GM18508 (cell line): ENCODE measurements at regions not wholly inside any gene's neighbourhood (a gene's known extent, or its start where the extent isn't known, plus 50 kb on each side); places are given as distances from the start of the nearest gene placed in this dataset.

Experiments
- ATAC-seq: cut with Tn5 transposase; IDR thresholded peaks from one replicate; pipeline ENCODE4 v1.9.1; 2021; ENCODE audit warnings: moderate number of reproducible peaks; ENCODE audit not compliant: insufficient read depth, unreplicated experiment

DNA sequence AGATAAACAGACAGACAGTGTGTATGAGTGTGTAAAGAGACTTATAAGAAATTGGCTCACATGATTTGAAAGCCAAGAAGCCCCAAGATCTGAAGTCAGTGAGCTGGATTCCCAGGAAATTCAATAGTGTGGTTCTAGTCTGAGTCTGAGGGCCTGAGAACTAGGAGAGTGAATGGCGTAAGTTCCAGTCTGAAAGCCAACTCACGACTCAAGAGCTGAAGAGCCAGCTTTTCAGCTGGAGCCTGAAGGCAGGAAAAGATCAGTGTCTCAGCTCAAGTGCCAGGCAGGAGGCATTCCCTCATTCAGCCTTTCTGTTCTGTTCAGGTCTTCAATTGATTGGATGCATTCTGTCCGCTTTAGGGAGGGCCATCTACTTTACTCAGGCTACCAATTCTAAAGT is 257.2 kb downstream of the PLPP3 start:
- ATAC-seq = no peak

DNA sequence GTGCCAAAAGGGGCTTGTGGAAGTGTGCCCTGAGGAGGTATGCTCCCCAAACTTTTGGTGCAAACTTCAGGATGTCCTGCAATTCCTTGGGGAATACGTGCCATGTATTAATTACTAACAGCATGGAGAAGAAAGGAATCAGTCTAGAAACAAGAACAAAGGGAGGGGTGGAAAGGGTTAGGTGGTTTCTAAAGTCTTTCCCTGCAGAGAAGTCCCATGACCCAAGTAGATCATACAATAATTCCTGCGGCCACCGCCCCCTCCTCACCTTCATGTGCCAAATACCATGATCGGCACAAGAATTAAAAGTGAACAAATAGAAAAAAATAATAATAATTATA is 258.2 kb downstream of the PLPP3 start:
- no peak for ATAC-seq

DNA sequence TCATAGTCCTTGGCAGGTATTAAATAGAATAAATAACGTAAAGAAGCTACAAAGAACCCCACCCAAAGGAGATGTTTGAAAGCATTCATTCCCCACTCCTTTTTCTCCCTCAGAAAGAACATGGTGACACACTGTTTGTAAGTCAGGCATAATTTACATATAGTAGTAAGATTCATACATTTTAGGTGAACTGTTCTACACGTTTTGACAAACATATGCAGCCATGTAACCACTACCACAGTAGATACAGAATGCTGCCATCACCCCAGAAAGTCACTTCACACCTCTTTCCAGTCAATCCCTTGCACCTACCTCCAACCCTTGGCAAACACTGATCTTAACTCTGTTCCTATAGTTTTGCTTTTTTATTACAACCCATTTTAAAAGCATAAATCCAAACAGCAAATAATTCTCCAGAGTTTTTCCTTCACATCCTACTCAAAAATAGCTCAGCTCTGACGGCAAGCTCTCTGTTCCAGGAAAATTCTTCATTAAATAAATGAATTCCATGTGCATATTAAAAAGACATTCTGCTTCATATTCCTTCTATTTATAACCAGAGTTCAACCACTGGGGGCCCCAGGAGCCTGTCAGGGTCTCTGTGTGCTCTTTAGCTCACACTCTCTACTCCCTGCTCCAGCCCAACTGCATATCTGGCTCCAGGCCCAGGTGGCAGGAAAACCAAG is 258.8 kb downstream of the PLPP3 start:
- ATAC-seq = no peak

DNA sequence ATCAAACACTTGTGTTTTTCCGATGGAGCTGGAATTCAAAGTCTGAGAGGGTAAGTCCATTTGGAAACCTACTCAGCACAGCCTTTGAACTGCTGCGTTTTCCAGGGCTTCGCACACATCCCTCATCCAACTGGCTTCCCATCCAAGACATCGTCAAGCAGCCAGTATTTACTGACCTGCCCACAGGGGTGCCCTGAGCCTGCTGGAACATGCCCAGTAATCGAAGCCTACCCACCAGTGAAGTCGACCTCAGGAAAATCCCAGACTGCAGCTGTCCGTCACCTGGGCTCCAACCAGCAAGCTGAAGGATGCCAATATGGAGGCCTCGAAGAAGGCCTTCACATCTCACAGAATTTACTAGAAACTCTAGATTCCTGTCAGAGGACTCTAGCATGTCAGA is 261.6 kb downstream of the PLPP3 start:
- ATAC-seq = no peak

DNA sequence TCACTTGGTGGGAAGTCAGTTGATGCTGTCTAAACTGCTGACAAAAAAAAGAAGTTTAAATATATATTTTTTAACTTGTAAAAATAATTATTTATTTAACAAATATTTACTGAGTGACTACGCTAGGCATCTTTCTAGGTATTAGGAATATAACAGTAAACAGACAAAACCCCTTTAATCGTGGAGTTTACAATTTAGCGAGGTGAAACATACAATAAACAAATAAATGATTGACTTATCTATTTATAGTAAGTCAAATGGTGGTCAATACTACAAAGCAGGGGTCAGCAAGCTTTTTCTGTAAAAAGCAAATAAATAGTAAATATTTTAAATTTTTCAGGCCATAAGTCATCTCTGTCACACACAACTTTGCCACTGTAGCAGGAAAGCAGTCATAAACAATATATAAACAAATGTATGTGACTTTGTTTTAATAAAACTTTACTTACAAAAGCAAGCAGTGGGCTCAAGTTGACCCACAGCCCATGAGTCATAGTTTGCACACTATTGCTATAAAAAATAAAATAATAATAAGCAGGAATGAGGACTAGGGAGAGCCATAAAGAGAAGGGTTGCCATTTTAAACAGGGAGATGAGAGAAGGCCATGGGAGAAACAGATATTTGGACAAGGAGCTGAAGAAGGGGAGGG is 263.9 kb downstream of the PLPP3 start:
- no peak for ATAC-seq

DNA sequence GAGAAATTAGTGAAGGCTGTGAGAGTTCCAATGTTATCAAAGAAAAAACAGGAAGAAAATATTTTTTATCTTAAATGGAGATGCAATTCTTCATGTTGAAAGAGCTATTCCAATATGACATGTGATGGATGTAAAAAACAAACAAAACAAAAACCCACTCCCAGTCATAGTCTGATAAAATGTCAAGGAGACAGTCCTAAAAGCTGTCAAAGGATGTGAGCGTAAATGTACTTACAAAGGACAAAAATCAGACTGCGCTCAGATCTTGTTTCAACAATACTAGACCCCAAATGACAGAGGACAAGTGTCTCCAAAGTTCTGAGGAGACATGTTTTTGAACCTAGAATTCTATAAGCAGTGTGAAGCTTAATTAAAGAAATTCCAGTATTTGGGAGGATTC is 265.8 kb downstream of the PLPP3 start:
- no peak for ATAC-seq

DNA sequence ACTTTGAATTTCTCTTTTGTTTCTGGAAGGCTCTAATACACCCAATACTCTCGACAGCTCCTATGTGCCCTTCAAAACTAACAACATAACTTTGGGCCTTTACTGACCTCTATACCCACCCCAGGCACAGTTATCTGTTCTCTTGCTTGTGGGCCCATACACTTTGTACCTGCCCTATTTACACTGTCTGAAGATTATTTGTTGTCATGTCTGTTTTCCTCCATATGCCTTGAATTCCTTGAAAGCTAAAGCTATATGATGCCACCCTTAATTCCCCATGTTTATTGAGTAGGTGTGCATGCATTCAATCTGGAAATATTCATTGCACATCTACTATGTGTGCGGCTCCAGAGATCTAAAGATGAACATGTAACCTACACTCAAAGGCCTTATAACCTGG is 267.6 kb downstream of the PLPP3 start:
- no peak for ATAC-seq

DNA sequence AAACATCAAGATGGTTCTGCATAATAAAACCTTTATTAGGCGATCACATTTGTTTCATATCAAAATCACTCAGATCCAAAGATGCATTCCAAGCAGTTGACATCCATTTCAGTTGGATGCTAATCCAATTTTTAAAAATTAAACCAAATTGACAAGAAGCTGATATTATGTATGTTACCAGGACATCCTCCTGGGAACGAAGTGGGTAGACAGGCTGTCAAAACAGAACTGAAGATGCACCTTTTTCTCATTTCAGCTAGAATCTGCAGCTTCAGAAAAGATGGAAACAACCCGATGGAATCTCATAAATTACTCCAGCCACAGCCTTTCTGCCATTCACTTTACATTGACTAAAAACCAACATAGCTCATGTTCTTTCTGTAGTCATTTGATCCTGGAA is 268.4 kb downstream of the PLPP3 start:
- no peak for ATAC-seq

DNA sequence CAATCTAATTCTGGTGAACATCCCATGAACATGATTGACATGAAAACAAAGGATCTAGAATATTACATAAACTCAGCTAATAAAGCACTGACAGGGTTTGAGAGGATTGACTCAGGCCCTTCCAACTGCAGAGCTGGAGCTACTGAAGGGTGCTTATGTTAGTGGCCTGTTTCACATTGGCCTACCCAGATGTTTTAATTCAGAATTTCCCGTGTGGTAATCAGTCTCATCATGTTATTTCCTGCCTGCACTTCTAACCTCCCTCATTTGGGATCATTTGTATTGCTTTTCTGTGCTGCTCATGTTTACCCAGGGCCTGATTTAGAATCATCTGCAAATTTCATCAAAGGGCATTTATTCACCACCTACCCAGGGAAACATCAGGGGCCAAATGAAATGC is 270.3 kb downstream of the PLPP3 start:
- ATAC-seq = no peak

DNA sequence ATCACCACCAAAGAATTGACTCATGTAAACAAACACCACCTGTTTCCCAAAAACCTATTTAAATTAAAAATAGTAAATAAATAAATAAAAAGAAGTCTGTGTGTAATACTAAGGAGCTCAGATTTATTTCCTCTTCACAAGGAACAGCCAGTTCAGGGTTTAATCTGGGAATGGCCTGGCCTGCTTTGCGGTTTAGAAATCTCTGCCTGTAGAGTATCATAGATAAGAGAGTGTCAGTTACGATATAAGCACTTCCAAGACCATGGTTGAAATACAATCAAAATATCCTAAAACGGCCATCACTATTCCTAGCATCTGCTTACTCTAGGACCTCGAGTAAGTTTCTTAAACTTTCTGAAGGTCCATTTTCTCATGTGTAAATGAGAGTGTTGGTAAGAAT is 274.4 kb downstream of the PLPP3 start:
- ATAC-seq = no peak

DNA sequence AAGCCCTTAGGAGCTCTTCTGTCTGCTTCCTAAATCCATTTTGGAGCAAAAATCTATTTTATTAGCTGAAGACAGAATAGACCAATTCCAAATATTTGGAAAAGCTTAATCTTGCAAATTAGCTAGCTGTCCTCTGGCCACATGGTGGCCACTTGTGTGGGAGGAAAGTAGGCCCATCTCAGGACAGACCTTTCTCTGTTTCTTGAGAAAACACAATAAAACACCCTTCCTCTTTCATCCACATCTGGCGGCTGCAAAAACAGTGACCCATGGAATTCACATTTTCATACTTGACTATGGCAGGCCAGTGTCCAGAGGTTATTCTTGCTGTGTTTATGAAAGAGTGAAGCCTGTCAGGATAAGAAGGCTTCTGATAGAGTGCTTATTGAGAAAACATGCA is 275.6 kb downstream of the PLPP3 start:
- no peak for ATAC-seq

DNA sequence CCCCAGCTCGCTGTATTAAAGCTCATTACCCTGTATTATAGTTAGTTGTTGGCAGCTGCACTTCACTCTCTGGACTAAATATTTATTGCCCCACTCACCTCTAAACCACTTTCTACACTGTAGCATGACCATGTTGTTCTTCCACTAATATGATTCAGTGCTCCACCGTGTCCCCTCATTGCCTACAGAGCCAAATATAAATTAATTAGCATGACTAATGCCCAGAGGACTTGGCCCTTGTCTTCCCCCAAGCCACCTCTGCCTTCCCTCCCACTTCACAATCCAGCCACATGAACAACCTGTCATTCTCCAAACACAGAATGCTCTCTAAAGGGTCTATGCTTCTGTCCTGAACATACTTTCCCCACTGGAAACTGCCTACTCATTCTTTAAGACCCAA is 276.5 kb downstream of the PLPP3 start:
- no peak for ATAC-seq

DNA sequence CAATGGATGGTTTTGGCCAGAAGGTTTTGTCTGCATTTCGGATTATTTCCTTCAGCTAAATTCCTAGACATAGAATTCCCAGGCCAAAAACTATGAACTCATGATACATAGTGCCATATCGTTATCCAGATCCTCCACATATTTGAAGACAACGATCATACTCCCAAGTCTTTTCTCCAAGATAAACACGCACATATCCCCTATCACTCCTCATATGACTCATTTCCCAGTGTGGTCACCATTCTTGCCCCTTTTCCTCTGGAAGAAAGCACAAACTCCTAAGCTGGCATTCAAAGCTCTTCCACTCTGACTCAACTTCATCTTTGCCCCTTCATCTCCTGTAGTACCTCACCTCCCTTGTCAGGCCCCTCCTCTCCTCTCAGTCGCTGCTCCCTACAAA is 277.6 kb downstream of the PLPP3 start:
- no peak for ATAC-seq

DNA sequence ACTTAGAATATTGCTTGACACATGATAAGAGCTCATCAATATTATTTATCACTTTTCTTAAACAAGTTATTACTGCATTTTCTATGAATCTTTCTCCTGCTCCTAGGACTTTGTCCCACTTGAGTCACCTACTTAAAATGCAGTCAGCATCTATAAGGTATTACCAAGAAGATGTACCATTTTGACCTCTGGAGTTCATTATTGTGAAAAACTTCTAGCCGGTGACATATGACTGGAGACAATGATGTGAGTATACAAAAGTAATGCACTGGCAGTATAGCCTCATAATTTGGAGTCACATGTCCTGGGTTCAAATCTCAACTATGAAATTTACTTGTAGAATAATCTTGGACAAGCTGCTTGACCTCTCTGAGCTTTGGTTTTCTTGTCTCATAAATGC is 278.5 kb downstream of the PLPP3 start:
- ATAC-seq = no peak

DNA sequence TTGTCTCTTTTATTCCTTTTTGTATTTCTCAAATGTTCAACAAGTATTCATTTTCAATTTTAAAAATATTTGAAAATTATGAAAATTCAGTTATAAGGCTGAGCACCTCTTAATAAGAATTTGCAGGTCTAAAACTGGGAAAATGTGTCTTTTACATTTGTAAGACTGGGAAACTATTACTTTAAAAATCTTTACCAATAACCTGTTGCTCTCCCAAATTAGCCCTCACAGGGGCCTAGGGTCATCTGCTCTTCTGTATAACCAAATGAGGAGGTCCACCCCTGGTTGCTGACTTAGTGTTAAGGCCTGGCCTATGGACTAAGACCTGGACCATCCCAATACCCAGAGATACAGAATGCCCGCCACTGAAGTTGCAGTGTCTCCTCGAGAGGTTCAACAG is 280.5 kb downstream of the PLPP3 start:
- no peak for ATAC-seq

DNA sequence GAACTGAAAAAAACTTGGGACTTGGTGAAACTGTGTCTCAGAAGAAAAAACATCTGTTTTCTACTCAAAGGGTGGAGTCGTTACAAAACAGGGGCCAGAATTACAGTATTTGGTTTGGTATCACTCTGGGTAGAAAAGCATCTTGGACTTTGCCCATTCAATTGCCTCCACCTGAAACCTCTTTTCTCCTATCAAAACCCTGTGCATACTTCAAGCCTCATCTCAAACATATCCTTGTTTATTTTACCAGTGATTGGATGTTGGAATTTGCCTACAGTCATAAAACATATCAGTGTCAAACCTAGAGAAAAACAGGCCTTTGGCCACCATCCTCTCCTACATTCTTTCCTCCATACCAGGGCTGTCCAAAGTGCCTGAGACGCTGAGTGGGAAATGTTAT is 281.5 kb downstream of the PLPP3 start:
- no peak for ATAC-seq

DNA sequence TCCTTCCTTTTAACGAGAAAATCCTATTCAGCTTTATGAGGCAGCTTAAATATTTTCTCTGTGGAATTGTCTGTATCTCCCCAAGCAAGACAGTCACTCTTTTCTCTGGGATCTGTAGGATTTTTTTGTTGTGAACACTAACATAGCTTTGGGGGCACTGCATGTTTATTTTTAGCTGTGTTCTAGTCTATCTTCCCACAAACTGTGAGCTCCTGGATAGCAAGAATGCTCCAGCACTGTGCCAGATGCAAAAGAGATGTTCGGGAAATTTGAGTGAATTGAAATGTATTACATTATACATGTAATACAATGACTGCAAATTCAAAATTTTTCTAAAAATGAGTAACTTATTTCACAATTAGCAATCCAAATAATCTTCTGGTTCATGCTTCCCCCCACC is 282.2 kb downstream of the PLPP3 start:
- ATAC-seq = no peak

DNA sequence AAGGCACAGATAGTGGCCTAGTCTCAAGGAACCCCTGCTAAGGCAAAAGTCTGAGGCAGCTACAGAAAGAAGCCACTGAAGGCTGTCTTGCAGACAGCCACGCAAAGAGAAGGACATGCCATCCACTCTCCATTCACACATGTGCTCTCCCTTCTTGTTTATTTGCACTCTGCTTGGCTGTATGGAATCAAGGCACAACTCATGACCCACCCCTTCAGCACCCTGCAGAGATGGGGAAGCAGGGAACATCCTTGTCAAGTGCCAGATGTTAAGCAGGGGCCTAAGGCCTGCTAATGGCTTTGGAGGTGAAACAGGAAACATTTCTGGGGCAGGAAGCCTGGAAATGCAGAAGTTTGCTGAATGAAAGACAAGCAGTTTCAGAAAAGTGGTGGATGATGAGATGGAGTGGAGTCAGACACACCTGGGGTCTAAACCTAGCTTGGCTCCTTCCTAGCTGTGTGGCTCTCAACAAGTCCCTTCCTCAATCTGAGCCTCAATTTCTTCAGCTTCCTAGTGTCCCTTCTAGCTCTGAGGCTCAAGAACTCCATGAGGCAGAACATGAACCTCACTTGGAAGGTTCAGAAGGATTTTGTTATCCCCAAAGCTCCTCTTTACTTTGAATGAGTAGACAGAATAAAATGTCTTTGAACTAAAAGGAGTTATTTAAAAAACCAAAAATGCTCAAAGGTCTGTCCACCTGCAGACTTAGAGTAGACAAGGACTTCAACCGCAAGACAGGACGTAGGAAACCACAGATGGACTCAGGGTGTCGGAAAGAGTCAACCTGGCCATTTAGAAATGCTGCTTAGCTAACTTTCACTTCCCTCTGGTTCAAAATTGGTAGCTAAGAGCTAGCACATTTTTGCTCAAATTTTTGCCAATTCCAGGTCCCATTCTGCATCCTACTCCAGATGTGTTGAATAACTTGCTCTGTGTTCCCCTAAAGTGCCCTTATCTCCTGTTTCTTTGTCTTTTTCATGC is 283.1 kb downstream of the PLPP3 start:
- no peak for ATAC-seq

DNA sequence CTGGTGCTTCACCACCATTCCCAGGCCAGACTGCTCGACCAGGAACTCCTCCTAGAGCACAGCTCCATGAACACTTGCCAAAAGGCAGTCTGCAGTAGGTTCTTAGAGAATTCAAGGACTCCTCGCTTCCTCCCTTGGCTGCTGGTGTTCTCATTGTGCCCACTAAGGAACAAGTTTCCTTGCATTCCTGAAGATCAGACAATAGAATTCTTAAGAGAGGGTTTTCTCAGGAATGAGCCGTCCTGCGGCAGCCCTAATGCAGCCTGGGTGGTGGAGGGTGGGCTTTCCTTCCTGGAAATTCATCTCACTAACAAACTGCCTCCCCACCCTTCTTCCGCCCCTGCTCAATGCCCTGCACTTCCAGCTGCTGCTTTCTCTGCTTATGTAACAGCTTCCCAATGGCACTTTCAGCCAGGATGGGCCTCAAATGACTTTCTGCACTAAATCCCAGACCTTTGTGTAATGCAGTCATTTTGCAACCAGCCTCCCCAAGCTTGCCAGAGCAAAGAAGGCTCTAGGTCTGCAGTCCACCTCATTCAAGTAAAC is 287.9 kb downstream of the PLPP3 start:
- ATAC-seq = no peak

DNA sequence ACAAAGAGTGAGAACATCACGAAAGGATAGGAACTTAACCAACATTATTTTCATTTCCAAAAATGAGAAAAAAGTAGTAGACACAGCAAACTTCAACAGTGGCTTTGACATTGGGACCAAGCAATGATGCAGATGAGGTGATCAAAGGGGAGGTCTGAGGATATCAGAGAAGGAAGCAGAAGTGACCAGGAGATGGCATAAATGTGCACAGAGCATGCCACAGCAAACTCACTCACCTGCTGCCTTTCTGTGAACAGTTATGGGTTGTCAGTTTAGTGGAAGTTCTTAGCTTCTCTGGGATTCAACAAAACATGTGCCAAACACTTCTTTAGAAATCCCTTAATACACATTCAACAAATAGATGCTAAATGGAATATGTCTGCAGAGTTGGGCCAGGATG is 290.1 kb downstream of the PLPP3 start:
- ATAC-seq = no peak

DNA sequence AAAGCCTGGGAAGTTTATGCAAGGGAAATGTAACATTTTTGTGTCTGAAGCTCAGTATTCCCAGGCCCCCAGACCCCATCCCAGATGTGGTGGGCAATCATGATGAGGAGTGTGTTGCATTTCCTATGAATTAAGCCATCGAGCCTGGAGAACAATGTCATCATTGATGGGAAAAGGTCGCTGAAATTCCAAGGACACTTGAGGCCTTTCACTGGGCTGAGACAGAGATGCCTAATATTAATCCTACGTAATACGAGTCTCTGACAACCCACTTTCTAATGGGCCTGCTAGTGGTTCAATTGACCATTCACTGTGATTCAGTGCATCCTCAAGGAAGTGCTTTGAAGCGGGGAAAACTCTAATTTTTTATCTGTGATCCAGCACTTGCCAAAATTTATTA is 291.6 kb downstream of the PLPP3 start:
- no peak for ATAC-seq
